ENCODE measurements at regions not wholly inside any gene's neighbourhood (a gene's known extent, or its start where the extent isn't known, plus 50 kb on each side); places are given as distances from the start of the nearest gene placed in this dataset.

DNA sequence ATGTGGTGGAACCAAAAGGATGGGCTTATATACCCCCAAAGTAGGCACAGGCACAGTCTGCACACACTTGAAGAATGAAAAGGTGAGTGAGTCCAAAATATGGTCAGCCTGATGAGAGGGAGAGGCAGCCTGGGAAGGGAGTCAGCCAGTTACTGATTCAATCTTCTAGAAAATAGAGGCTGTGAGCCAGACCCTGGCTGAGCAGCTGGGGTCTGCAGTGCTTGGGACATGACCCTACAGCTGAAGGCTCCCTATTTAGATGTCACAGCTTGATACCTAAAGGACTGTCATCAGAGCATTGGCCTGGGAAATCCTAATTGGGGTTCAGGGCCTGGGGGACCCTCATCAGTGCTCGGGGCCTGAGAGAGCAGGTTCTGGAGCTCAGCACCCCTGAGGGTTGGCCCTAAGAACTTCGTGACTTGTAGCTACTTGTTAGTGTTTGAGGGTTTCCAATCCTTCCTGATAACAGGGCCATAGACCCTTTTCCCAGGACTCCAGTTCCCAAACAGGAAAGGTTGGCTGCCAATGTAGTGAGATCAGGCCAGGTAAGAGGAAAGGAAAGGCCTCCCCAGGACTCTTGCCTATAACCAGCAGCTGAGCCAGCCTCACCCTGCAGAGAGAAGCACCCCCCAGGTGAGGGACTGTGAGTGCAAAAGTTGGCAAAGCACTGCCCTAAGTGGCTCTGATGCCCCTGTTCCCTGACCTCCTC is 54.7 kb upstream of the SLCO2A1 start:
- Histone ChIP-seq H4K20me1 (replicated peaks in 1 of 2; ENCODE audit: control insufficient read depth in 1 of 2, insufficient read depth in 2 of 2, low read length in 2 of 2) (no peaks in the 10 kb centered on the region), H3K23me2 (ENCODE audit: low read depth, low read length) (no peaks in the 10 kb centered on the region), H2BK12ac (ENCODE audit: low read depth, low read length) (no peak overlapping the region), H3K4ac (replicated peaks; ENCODE audit: insufficient read length, low read depth, low read length) (no peak overlapping the region), H3K9me3 (ENCODE audit: insufficient read depth in 2 of 2, low read depth in 1 of 2, low read length in 1 of 2) (peaks cover 4 to 9% of the 10 kb centered on the region in 2 experiments; a peak in 3 of 4 replicates), H2BK120ac (replicated peaks; ENCODE audit: low read depth, low read length) (no peak overlapping the region), H3K36me3 (ENCODE audit: control insufficient read depth in 2 of 4, insufficient read depth in 4 of 4, low read length in 3 of 4) (no peaks in the 10 kb centered on the region), H3K79me2 (ENCODE audit: control insufficient read depth in 1 of 2, insufficient read depth in 2 of 2, low read length in 2 of 2) (no peaks in the 10 kb centered on the region), H3K4me1 (replicated peaks in 1 of 4; ENCODE audit: control insufficient read depth in 3 of 4, insufficient read depth in 4 of 4, low read length in 3 of 4) (no peaks in the 10 kb centered on the region), H2AFZ (ENCODE audit: low read length) (no peak overlapping the region), H3K18ac (ENCODE audit: extremely low read depth, low read length) (no peak overlapping the region), H3K27ac (ENCODE audit: low read depth, low read length) (no peak overlapping the region), H3K4me3 (ENCODE audit: extremely low read depth in 1 of 4, insufficient read depth in 2 of 4, low read depth in 3 of 4, low read length in 4 of 4) (no peak overlapping the region), H2BK15ac (ENCODE audit: low read length) (no peak overlapping the region), H3K14ac (ENCODE audit: insufficient read length) (no peak overlapping the region), H2AK5ac (ENCODE audit: low read depth, low read length) (no peak overlapping the region), H3K23ac (ENCODE audit: insufficient read length) (no peak overlapping the region), H2BK5ac (ENCODE audit: low read depth, low read length) (no peak overlapping the region), H4K5ac (ENCODE audit: insufficient read length, low read depth, low read length) (no peak overlapping the region), H2BK20ac (ENCODE audit: low read length) (no peak overlapping the region), H3K56ac (replicated peaks; ENCODE audit: insufficient read length, low read depth, low read length) (no peak overlapping the region), H4K91ac (replicated peaks; ENCODE audit: insufficient read length, low read length) (no peak overlapping the region), H4K8ac (ENCODE audit: extremely low read depth, insufficient read depth, low read length) (no peak overlapping the region), H3K27me3 (replicated peaks in 1 of 4; ENCODE audit: control insufficient read depth in 3 of 4, extremely low read depth in 1 of 4, insufficient read depth in 3 of 4, low read length in 3 of 4) (no peaks in the 10 kb centered on the region), H3K79me1 (ENCODE audit: low read depth, low read length) (no peaks in the 10 kb centered on the region), H3K9ac (replicated peaks in 1 of 4; ENCODE audit: extremely low read depth in 1 of 4, low read depth in 3 of 4, low read length in 3 of 4) (no peak overlapping the region), H3K4me2 (ENCODE audit: insufficient read depth in 1 of 2, low read depth in 2 of 2, low read length in 2 of 2) (no peak overlapping the region)
- DNase-seq (ENCODE audit: low read depth in 1 of 2, low spot score in 2 of 2), result peak in 1 of 2 experiments; percentile 10
- ChIA-PET POLR2A (ENCODE audit: partially characterized antibody) (no interaction called here), CTCF (ENCODE audit: partially characterized antibody) (interaction anchor here (1.2 kb wide), 1 partner anchor 389 kb away, joined by 3 read pairs; no protein-coding TSS in a partner anchor)
- no peak for FAIRE-seq
- WGBS, 2 experiments (ENCODE audit: extremely low coverage in 1 of 2, insufficient coverage in 1 of 2, insufficient read length in 1 of 2, insufficient replicate concordance in 2 of 2, low coverage in 1 of 2, low lambda C conversion rate in 2 of 2, missing lambda C conversion rate in 1 of 2), result 89% methylated on average over 2 of the region's 2 CpGs; no CpG with 5 or more reads in 1 of the 2 experiments

Data from H1 (cell line).